ENCODE measurements at regions not wholly inside any gene's neighbourhood (a gene's known extent, or its start where the extent isn't known, plus 50 kb on each side); places are given as distances from the start of the nearest gene placed in this dataset.
"Not testable (repeated sequence)": the region's sequence is repeated elsewhere in the genome, so short reads cannot be mapped to it uniquely, and the experiment has no call there.

- no peak for DNase-seq (ENCODE audit: low read depth in 1 of 2, low spot score in 1 of 2)
- no peak overlapping the region for H3K27ac ChIP-seq (replicated peaks)
- no peak overlapping the region for H3K4me3 ChIP-seq (replicated peaks; ENCODE audit: insufficient read depth, low read length)
- H3K27me3 ChIP-seq (ENCODE audit: insufficient read depth, poor library complexity, severe bottlenecking), result no peaks in the 10 kb centered on the region
- TF ChIP-seq CTCF (IDR thresholded peaks at IDR 0.05; ENCODE audit: insufficient read depth, low read length), result no peak
- TF ChIP-seq GABPA (IDR thresholded peaks at IDR 0.05; ENCODE audit: low read depth), result no peak
- no peak for TF ChIP-seq POLR2AphosphoS5 (IDR thresholded peaks at IDR 0.05; ENCODE audit: low read depth)
- no peak for TF ChIP-seq SPI1 (IDR thresholded peaks at IDR 0.05; ENCODE audit: borderline replicate concordance, low read depth)
- no peak for TF ChIP-seq REST (IDR thresholded peaks at IDR 0.05; ENCODE audit: insufficient replicate concordance, low read depth)
Measured at GRCh38 chr6:121731381-121731780, 295.9 kb downstream of the GJA1 start.

GRCh38 chr6:121732641-121733040, 297.2 kb downstream of the GJA1 start:
- no peak for DNase-seq (ENCODE audit: low read depth in 1 of 2, low spot score in 1 of 2)
- Histone ChIP-seq H3K27ac (replicated peaks) (no peak overlapping the region), H3K4me3 (replicated peaks; ENCODE audit: insufficient read depth, low read length) (no peak overlapping the region), H3K27me3 (ENCODE audit: insufficient read depth, poor library complexity, severe bottlenecking) (no peaks in the 10 kb centered on the region)
- TF ChIP-seq CTCF (IDR thresholded peaks at IDR 0.05; ENCODE audit: insufficient read depth, low read length) (no peak), GABPA (IDR thresholded peaks at IDR 0.05; ENCODE audit: low read depth) (no peak), SPI1 (IDR thresholded peaks at IDR 0.05; ENCODE audit: borderline replicate concordance, low read depth) (no peak), REST (IDR thresholded peaks at IDR 0.05; ENCODE audit: insufficient replicate concordance, low read depth) (no peak)

- Histone ChIP-seq H3K4me3 (replicated peaks; ENCODE audit: insufficient read depth, low read length) (no peak overlapping the region), H3K27ac (replicated peaks) (no peak overlapping the region), H3K27me3 (ENCODE audit: insufficient read depth, poor library complexity, severe bottlenecking) (no peaks in the 10 kb centered on the region)
- TF ChIP-seq CTCF (IDR thresholded peaks at IDR 0.05; ENCODE audit: insufficient read depth, low read length) (no peak), SPI1 (IDR thresholded peaks at IDR 0.05; ENCODE audit: borderline replicate concordance, low read depth) (no peak), POLR2AphosphoS5 (IDR thresholded peaks at IDR 0.05; ENCODE audit: low read depth) (no peak), REST (IDR thresholded peaks at IDR 0.05; ENCODE audit: insufficient replicate concordance, low read depth) (no peak), GABPA (IDR thresholded peaks at IDR 0.05; ENCODE audit: low read depth) (no peak)
- DNase-seq (ENCODE audit: low read depth in 1 of 2, low spot score in 1 of 2), result no peak
Measured at GRCh38 chr6:121733234-121733633, 297.8 kb downstream of the GJA1 start.

- H3K4me3 ChIP-seq (replicated peaks; ENCODE audit: insufficient read depth, low read length); H3K27me3 ChIP-seq (ENCODE audit: insufficient read depth, poor library complexity, severe bottlenecking); H3K27ac ChIP-seq (replicated peaks); DNase-seq (ENCODE audit: low read depth in 1 of 2, low spot score in 1 of 2): not testable (repeated sequence)
Measured at GRCh38 chr6:121740188-121740587, 304.7 kb downstream of the GJA1 start.
